ENCODE measurements at regions not wholly inside any gene's neighbourhood (a gene's known extent, or its start where the extent isn't known, plus 50 kb on each side); places are given as distances from the start of the nearest gene placed in this dataset.

GRCh38 chr4:31974490-31975002, 1254.4 kb downstream of the PCDH7 start:
- no peaks in the 10 kb centered on the region for H3K9me3 ChIP-seq (ENCODE audit: insufficient read depth, low read depth, low read length)
- H3K36me3 ChIP-seq (ENCODE audit: insufficient read depth, low read length) = no peaks in the 10 kb centered on the region
- H2AFZ ChIP-seq (ENCODE audit: low read length) = no peak overlapping the region
- H3F3A ChIP-seq (ENCODE audit: low read depth) = no peaks in the 10 kb centered on the region
- no peaks in the 10 kb centered on the region for H3K79me2 ChIP-seq (ENCODE audit: insufficient read depth, low read length)
- H3K27me3 ChIP-seq (ENCODE audit: insufficient read depth, low read length, poor library complexity, severe bottlenecking) = no peaks in the 10 kb centered on the region
- no peaks in the 10 kb centered on the region for H4K20me1 ChIP-seq (ENCODE audit: insufficient read depth, low read length, poor library complexity, severe bottlenecking)
- 0 out of 2 replicates have a peak, but pooled peaks cover 4% of the 10 kb centered on the region for H3K9me2 ChIP-seq (replicated peaks; ENCODE audit: low read depth, low read length)
- TF ChIP-seq EZH2phosphoT487 (IDR thresholded peaks at IDR 0.05; ENCODE audit: borderline replicate concordance) (no peak), CTCF (conservative IDR thresholded peaks at IDR 0.05; ENCODE audit: low read length) (no peak)
- H3K4me2 ChIP-seq (ENCODE audit: low read depth, low read length, poor library complexity, severe bottlenecking) = no peak overlapping the region
- H3K9ac ChIP-seq (ENCODE audit: low read depth, low read length, poor library complexity, severe bottlenecking) = no peak overlapping the region
- H3K4me1 ChIP-seq (ENCODE audit: insufficient read depth, low read length, poor library complexity, severe bottlenecking) = no peaks in the 10 kb centered on the region
- H3K4me3 ChIP-seq (ENCODE audit: low read length, poor library complexity, severe bottlenecking) = no peak overlapping the region

DNA sequence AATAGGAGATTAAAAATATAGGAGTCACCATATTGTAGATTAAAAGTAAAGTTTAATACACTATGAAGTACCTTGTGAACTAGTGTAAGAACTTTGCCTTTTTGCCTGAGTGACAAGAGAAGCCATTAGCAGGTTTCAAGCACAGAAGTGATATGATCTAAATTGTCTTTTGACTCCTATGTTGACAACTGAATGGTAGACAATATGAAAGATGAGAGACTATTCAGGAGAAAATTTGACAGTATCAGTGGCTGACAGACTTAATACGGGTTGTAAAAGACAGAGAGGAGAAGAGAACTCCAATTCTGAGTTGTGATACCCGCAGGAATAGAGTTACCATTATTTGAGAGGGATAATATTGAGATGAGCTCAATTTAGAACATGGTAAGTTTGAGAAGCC, 1259.8 kb downstream of the PCDH7 start:
- Histone ChIP-seq H3K4me3 (ENCODE audit: low read length, poor library complexity, severe bottlenecking) (no peak overlapping the region), H3K9me2 (replicated peaks; ENCODE audit: low read depth, low read length) (0 out of 2 replicates have a peak, but pooled peaks cover 4% of the 10 kb centered on the region), H3K9me3 (ENCODE audit: insufficient read depth, low read depth, low read length) (no peaks in the 10 kb centered on the region), H3K36me3 (ENCODE audit: insufficient read depth, low read length) (no peaks in the 10 kb centered on the region), H3K9ac (ENCODE audit: low read depth, low read length, poor library complexity, severe bottlenecking) (no peak overlapping the region), H3F3A (ENCODE audit: low read depth) (no peaks in the 10 kb centered on the region), H4K20me1 (ENCODE audit: insufficient read depth, low read length, poor library complexity, severe bottlenecking) (no peaks in the 10 kb centered on the region), H2AFZ (ENCODE audit: low read length) (no peak overlapping the region), H3K27me3 (ENCODE audit: insufficient read depth, low read length, poor library complexity, severe bottlenecking) (no peaks in the 10 kb centered on the region), H3K79me2 (ENCODE audit: insufficient read depth, low read length) (no peaks in the 10 kb centered on the region), H3K4me1 (ENCODE audit: insufficient read depth, low read length, poor library complexity, severe bottlenecking) (no peaks in the 10 kb centered on the region), H3K4me2 (ENCODE audit: low read depth, low read length, poor library complexity, severe bottlenecking) (no peak overlapping the region)
- TF ChIP-seq EZH2phosphoT487 (IDR thresholded peaks at IDR 0.05; ENCODE audit: borderline replicate concordance) (no peak), CTCF (conservative IDR thresholded peaks at IDR 0.05; ENCODE audit: low read length) (no peak)

DNA sequence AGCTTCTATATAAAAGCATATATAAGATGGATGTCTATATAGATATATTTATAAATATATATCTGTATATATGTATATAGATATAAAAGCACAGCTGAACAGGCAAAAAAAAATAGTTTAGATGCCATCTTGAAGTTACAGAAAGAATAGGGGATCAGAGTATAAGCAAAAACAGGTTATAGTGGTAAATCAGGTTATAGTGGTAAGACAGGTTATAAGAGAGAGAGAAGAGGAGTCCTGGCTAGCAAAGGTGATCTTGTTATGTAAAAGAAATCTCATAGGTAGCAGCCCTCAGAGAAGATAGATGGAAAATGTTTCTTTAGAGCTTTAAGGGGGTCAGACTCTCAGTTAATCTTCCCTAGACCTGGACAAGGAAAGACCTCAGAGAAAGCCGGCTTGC, 1263.1 kb downstream of the PCDH7 start:
- Histone ChIP-seq H3K4me2 (ENCODE audit: low read depth, low read length, poor library complexity, severe bottlenecking) (no peak overlapping the region), H3K9ac (ENCODE audit: low read depth, low read length, poor library complexity, severe bottlenecking) (no peak overlapping the region), H3F3A (ENCODE audit: low read depth) (no peaks in the 10 kb centered on the region), H3K4me1 (ENCODE audit: insufficient read depth, low read length, poor library complexity, severe bottlenecking) (no peaks in the 10 kb centered on the region), H3K4me3 (ENCODE audit: low read length, poor library complexity, severe bottlenecking) (no peak overlapping the region), H3K9me3 (ENCODE audit: insufficient read depth, low read depth, low read length) (no peaks in the 10 kb centered on the region), H4K20me1 (ENCODE audit: insufficient read depth, low read length, poor library complexity, severe bottlenecking) (no peaks in the 10 kb centered on the region), H3K9me2 (replicated peaks; ENCODE audit: low read depth, low read length) (no peaks in the 10 kb centered on the region), H2AFZ (ENCODE audit: low read length) (no peak overlapping the region), H3K27me3 (ENCODE audit: insufficient read depth, low read length, poor library complexity, severe bottlenecking) (no peaks in the 10 kb centered on the region), H3K79me2 (ENCODE audit: insufficient read depth, low read length) (no peaks in the 10 kb centered on the region), H3K36me3 (ENCODE audit: insufficient read depth, low read length) (no peaks in the 10 kb centered on the region)
- TF ChIP-seq CTCF (conservative IDR thresholded peaks at IDR 0.05; ENCODE audit: low read length) (no peak), EZH2phosphoT487 (IDR thresholded peaks at IDR 0.05; ENCODE audit: borderline replicate concordance) (no peak)

All from Loucy (cell line).